ENCODE measurements at regions not wholly inside any gene's neighbourhood (a gene's known extent, or its start where the extent isn't known, plus 50 kb on each side); places are given as distances from the start of the nearest gene placed in this dataset.

- no peaks in the 10 kb centered on the region for H3K36me3 ChIP-seq (ENCODE audit: insufficient read depth)
- H3K4me2 ChIP-seq: no peak overlapping the region
- no peak overlapping the region for H3K27ac ChIP-seq
- H3K4me1 ChIP-seq (ENCODE audit: low read depth, poor library complexity, severe bottlenecking): peaks cover 25% of the 10 kb centered on the region
- H3K9ac ChIP-seq: no peak overlapping the region
- no peaks in the 10 kb centered on the region for H4K20me1 ChIP-seq (ENCODE audit: insufficient read depth)
- no peaks in the 10 kb centered on the region for H3K27me3 ChIP-seq (ENCODE audit: insufficient read depth, low read depth)
- TF ChIP-seq CTCF (conservative IDR thresholded peaks at IDR 0.05; ENCODE audit: low read depth, low read length): no peak
- H3K79me2 ChIP-seq (ENCODE audit: insufficient read depth, low read depth): no peaks in the 10 kb centered on the region
- H2AFZ ChIP-seq (ENCODE audit: low read depth): no peak overlapping the region
- H3K4me3 ChIP-seq (IDR thresholded peaks at IDR 0.05; ENCODE audit: insufficient read depth, low read depth, low read length): no peak overlapping the region
Observed at GRCh38 chr10:110372656-110373055, 67.9 kb upstream of the SMNDC1 start.

- no peak overlapping the region for H3K27ac ChIP-seq
- no peak overlapping the region for H3K4me2 ChIP-seq
- no peaks in the 10 kb centered on the region for H4K20me1 ChIP-seq (ENCODE audit: insufficient read depth)
- peaks cover 21% of the 10 kb centered on the region for H3K4me1 ChIP-seq (ENCODE audit: low read depth, poor library complexity, severe bottlenecking)
- no peak overlapping the region for H2AFZ ChIP-seq (ENCODE audit: low read depth)
- TF ChIP-seq CTCF (conservative IDR thresholded peaks at IDR 0.05; ENCODE audit: low read depth, low read length): no peak
- no peaks in the 10 kb centered on the region for H3K36me3 ChIP-seq (ENCODE audit: insufficient read depth)
- no peak overlapping the region for H3K9ac ChIP-seq
- H3K4me3 ChIP-seq (IDR thresholded peaks at IDR 0.05; ENCODE audit: insufficient read depth, low read depth, low read length): no peak overlapping the region
- no peaks in the 10 kb centered on the region for H3K79me2 ChIP-seq (ENCODE audit: insufficient read depth, low read depth)
- no peaks in the 10 kb centered on the region for H3K27me3 ChIP-seq (ENCODE audit: insufficient read depth, low read depth)
Observed at GRCh38 chr10:110373059-110373458, 68.3 kb upstream of the SMNDC1 start.

- no peak overlapping the region for H2AFZ ChIP-seq (ENCODE audit: low read depth)
- H3K27ac ChIP-seq: no peak overlapping the region
- no peaks in the 10 kb centered on the region for H3K36me3 ChIP-seq (ENCODE audit: insufficient read depth)
- no peak overlapping the region for H3K4me3 ChIP-seq (IDR thresholded peaks at IDR 0.05; ENCODE audit: insufficient read depth, low read depth, low read length)
- H3K27me3 ChIP-seq (ENCODE audit: insufficient read depth, low read depth): no peaks in the 10 kb centered on the region
- no peaks in the 10 kb centered on the region for H3K79me2 ChIP-seq (ENCODE audit: insufficient read depth, low read depth)
- H3K9ac ChIP-seq: no peak overlapping the region
- H3K4me1 ChIP-seq (ENCODE audit: low read depth, poor library complexity, severe bottlenecking): peaks cover 11% of the 10 kb centered on the region
- no peaks in the 10 kb centered on the region for H4K20me1 ChIP-seq (ENCODE audit: insufficient read depth)
- no peak overlapping the region for H3K4me2 ChIP-seq
- no peak for TF ChIP-seq CTCF (conservative IDR thresholded peaks at IDR 0.05; ENCODE audit: low read depth, low read length)
Observed at GRCh38 chr10:110373857-110374654, 69.3 kb upstream of the SMNDC1 start.

- Histone ChIP-seq H3K4me1 (ENCODE audit: low read depth, poor library complexity, severe bottlenecking) (peaks cover 3% of the 10 kb centered on the region), H3K9ac (no peak overlapping the region), H3K4me3 (IDR thresholded peaks at IDR 0.05; ENCODE audit: insufficient read depth, low read depth, low read length) (no peak overlapping the region), H3K36me3 (ENCODE audit: insufficient read depth) (no peaks in the 10 kb centered on the region), H3K27ac (no peak overlapping the region), H4K20me1 (ENCODE audit: insufficient read depth) (no peaks in the 10 kb centered on the region), H3K4me2 (no peak overlapping the region), H2AFZ (ENCODE audit: low read depth) (no peak overlapping the region), H3K79me2 (ENCODE audit: insufficient read depth, low read depth) (no peaks in the 10 kb centered on the region), H3K27me3 (ENCODE audit: insufficient read depth, low read depth) (no peaks in the 10 kb centered on the region)
- no peak for TF ChIP-seq CTCF (conservative IDR thresholded peaks at IDR 0.05; ENCODE audit: low read depth, low read length)
Observed at GRCh38 chr10:110375121-110375520, 70.4 kb upstream of the SMNDC1 start.
